PC-9 (cell line): ENCODE measurements at regions not wholly inside any gene's neighbourhood (a gene's known extent, or its start where the extent isn't known, plus 50 kb on each side); places are given as distances from the start of the nearest gene placed in this dataset.

Experiments
- BruUV-seq: library from RNA; stranded (reverse); fragments of 400-500 nt; replicated peaks from 2 replicates; lab custom pipeline; 2021; lab: Mats Ljungman, UMichigan
- CTCF ChIA-PET: fragments of 300-600 bp; sonication (Branson Sonifier 250); formaldehyde crosslinking; loops from one replicate; lab custom pipeline; 2022; ENCODE audit warnings: antibody characterized with exemption; lab: Charles Lee
- POLR2A ChIA-PET: fragments of 300-600 bp; sonication (Branson Sonifier 250); formaldehyde crosslinking; loops from one replicate; lab custom pipeline; 2022; ENCODE audit warnings: antibody characterized with exemption; ENCODE audit not compliant: unreplicated experiment; lab: Charles Lee
- DNase-seq, 2 experiments: peaks; one replicate each; pipeline versions ENCODE4 v3.0.0 to v3.0.0-alpha.2; 2015 to 2022; ENCODE audit warnings: mixed read lengths in 1 of 2
- H2AFZ ChIP-seq: fragments of 200-600 bp; sonication (generic); 2 replicates; pipeline ENCODE4 v1.8.1; 2017; ENCODE audit warnings: antibody characterized with exemption
- H3F3A ChIP-seq: fragments of 200-600 bp; sonication (generic); 2 replicates; pipeline ENCODE4 v1.8.1; 2017; ENCODE audit warnings: antibody characterized with exemption, mild to moderate bottlenecking, low read depth; ENCODE audit not compliant: insufficient read depth
- H3K27ac ChIP-seq: fragments of 200-600 bp; sonication (generic); 2 replicates; pipeline ENCODE4 v1.6.1; 2016; ENCODE audit warnings: mixed run types
- H3K27me3 ChIP-seq: fragments of 200-600 bp; sonication (generic); 2 replicates; pipeline ENCODE4 v1.6.1; 2016; ENCODE audit warnings: low read depth, mixed run types; ENCODE audit not compliant: insufficient read depth
- H3K36me3 ChIP-seq: fragments of 200-600 bp; sonication (generic); 2 replicates; pipeline ENCODE4 v1.6.1; 2016; ENCODE audit warnings: low read depth, mixed run types
- H3K4me1 ChIP-seq: fragments of 200-600 bp; sonication (generic); replicated peaks from 2 replicates; pipeline ENCODE4 v1.6.1; 2016; ENCODE audit warnings: mixed run types; ENCODE audit not compliant: insufficient read depth
- H3K4me2 ChIP-seq: fragments of 200-600 bp; sonication (generic); 2 replicates; pipeline ENCODE4 v1.6.1; 2017; ENCODE audit warnings: mixed run types
- H3K4me3 ChIP-seq: fragments of 200-600 bp; sonication (generic); 2 replicates; pipeline ENCODE4 v1.6.1; 2016; ENCODE audit warnings: mixed run types
- H3K79me2 ChIP-seq: fragments of 200-600 bp; sonication (generic); 2 replicates; pipeline ENCODE4 v1.6.1; 2017; ENCODE audit warnings: low read depth, mixed run types
- H3K9me2 ChIP-seq: fragments of 200-600 bp; sonication (generic); 2 replicates; pipeline ENCODE4 v1.8.1; 2017; ENCODE audit warnings: mild to moderate bottlenecking; ENCODE audit not compliant: insufficient read depth
- H3K9me3 ChIP-seq: fragments of 200-600 bp; sonication (generic); 2 replicates; pipeline ENCODE4 v1.8.1; 2016; ENCODE audit warnings: low read depth; ENCODE audit not compliant: insufficient read depth
- H4K20me1 ChIP-seq: fragments of 200-600 bp; sonication (generic); 2 replicates; pipeline ENCODE4 v1.8.1; 2017; ENCODE audit not compliant: insufficient read depth
- CTCF ChIP-seq: fragments of 200-600 bp; sonication (generic); conservative IDR thresholded peaks from 2 replicates; pipeline ENCODE4 v1.6.1; 2017; ENCODE audit warnings: mixed run types, antibody characterized with exemption, mild to moderate bottlenecking, moderate library complexity
- EZH2 ChIP-seq: fragments of 200-600 bp; sonication (generic); IDR thresholded peaks from 2 replicates; pipeline ENCODE4 v1.8.0; 2017; ENCODE audit warnings: antibody characterized with exemption, low read depth
- intact Hi-C: fragments of 100-400 bp; cut with micrococcal nuclease; formaldehyde crosslinking; loops from one replicate; pipeline ENCODE4 v1.10.0; 2022; ENCODE audit not compliant: unreplicated experiment

GRCh38 chr2:175371378-175371777 is 189.9 kb upstream of the ATP5MC3 start:
- TF ChIP-seq EZH2: no peak
- TF ChIP-seq CTCF: no peak
- no peaks in the 10 kb centered on the region for H3K36me3 ChIP-seq
- no peak overlapping the region for H2AFZ ChIP-seq
- ChIA-PET CTCF (no interaction called here), POLR2A (no interaction called here)
- BruUV-seq: no TSS peak
- no peaks in the 10 kb centered on the region for H4K20me1 ChIP-seq
- H3K9me2 ChIP-seq: no peaks in the 10 kb centered on the region
- no peaks in the 10 kb centered on the region for H3K4me1 ChIP-seq
- no peak overlapping the region for H3K4me3 ChIP-seq
- H3K27ac ChIP-seq: no peak overlapping the region
- H3F3A ChIP-seq: no peaks in the 10 kb centered on the region
- H3K27me3 ChIP-seq: no peaks in the 10 kb centered on the region
- H3K79me2 ChIP-seq: no peaks in the 10 kb centered on the region
- intact Hi-C loops: no loop called here
- H3K9me3 ChIP-seq: no peaks in the 10 kb centered on the region
- no peak for DNase-seq
- no peak overlapping the region for H3K4me2 ChIP-seq

DNA sequence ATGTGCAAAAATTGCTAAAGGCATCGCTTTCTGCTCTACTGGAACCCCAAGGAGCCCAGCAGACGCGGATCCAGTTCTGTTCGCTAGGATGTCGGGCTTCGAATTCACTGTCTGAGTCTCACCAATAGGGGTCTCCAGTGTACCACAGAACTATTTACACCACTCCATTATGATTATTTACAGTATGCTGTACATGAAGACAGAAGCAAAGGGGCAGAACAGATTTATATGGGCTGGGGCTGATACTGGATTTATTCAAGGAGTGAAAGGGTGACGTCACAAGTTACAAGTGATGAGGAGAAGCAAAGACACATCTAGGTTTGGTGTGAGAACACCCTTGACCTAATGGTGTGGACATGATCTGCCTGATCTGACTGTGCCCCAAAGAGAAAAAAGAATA is 185.3 kb upstream of the ATP5MC3 start:
- no peaks in the 10 kb centered on the region for H4K20me1 ChIP-seq
- ChIA-PET POLR2A (no interaction called here), CTCF (no interaction called here)
- intact Hi-C loops: loop anchor here (1.0 to 10.0 kb wide), 4 partner anchors 719 to 1780 kb away; no protein-coding TSS in a partner anchor
- no peak overlapping the region for H3K27ac ChIP-seq
- peaks cover 15% of the 10 kb centered on the region for H3K27me3 ChIP-seq
- H3K4me1 ChIP-seq: no peaks in the 10 kb centered on the region
- H3K36me3 ChIP-seq: no peaks in the 10 kb centered on the region
- no peaks in the 10 kb centered on the region for H3K79me2 ChIP-seq
- H3K4me2 ChIP-seq: no peak overlapping the region
- TF ChIP-seq EZH2: no peak
- peak; percentile 89 for TF ChIP-seq CTCF
- H3K4me3 ChIP-seq: no peak overlapping the region
- no peaks in the 10 kb centered on the region for H3K9me2 ChIP-seq
- DNase-seq: peak in 1 of 2 experiments; percentile 18
- no peak overlapping the region for H2AFZ ChIP-seq
- H3F3A ChIP-seq: no peaks in the 10 kb centered on the region
- no TSS peak for BruUV-seq
- no peaks in the 10 kb centered on the region for H3K9me3 ChIP-seq

DNA sequence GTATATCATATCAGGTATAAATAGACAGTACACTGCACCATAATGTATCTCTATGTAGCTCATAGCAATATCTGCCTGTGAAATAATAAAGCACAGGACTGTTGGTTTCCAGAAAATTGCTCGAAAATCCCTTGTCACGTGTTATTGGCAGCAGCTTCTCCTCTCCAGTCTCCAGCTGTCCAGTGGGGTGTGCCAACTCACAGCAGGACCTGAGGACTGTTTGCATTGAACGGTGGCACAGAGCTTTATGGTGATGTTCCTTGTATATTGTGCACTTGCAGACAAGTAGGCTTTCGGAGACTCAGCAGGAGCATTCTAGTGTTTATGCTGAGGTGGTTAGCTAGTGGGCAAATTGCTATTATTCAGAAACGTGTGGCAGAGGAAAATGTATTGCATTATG is 182.2 kb upstream of the ATP5MC3 start:
- TF ChIP-seq CTCF (no peak), EZH2 (no peak)
- ChIA-PET CTCF (no interaction called here), POLR2A (interaction anchor here (0.6 kb wide), 1 partner anchor 212 kb away, joined by 3 read pairs; no protein-coding TSS in a partner anchor)
- Histone ChIP-seq H3K9me3 (no peaks in the 10 kb centered on the region), H3K9me2 (no peaks in the 10 kb centered on the region; the same call in 1 of the 2 replicates), H2AFZ (no peak overlapping the region), H3K27ac (no peak overlapping the region), H3K4me2 (no peak overlapping the region), H3K4me3 (no peak overlapping the region), H3K4me1 (no peaks in the 10 kb centered on the region), H3K27me3 (peaks cover 15% of the 10 kb centered on the region), H3F3A (no peaks in the 10 kb centered on the region), H4K20me1 (no peaks in the 10 kb centered on the region), H3K79me2 (no peaks in the 10 kb centered on the region), H3K36me3 (no peaks in the 10 kb centered on the region)
- no TSS peak for BruUV-seq
- intact Hi-C loops: loop anchor here (10.0 kb wide), 1 partner anchor 1291 kb away; no protein-coding TSS in a partner anchor
- DNase-seq: no peak
